IPS DF 4.7 (cell line): ENCODE measurements at regions not wholly inside any gene's neighbourhood (a gene's known extent, or its start where the extent isn't known, plus 50 kb on each side); places are given as distances from the start of the nearest gene placed in this dataset.
"Not testable (repeated sequence)": the region's sequence is repeated elsewhere in the genome, so short reads cannot be mapped to it uniquely, and the experiment has no call there.

Experiments
- DNase-seq: peaks from one replicate; pipeline ENCODE4 v3.0.0-alpha.2; 2013; ENCODE audit warnings: low spot score; ENCODE audit errors: extremely low read depth

DNA sequence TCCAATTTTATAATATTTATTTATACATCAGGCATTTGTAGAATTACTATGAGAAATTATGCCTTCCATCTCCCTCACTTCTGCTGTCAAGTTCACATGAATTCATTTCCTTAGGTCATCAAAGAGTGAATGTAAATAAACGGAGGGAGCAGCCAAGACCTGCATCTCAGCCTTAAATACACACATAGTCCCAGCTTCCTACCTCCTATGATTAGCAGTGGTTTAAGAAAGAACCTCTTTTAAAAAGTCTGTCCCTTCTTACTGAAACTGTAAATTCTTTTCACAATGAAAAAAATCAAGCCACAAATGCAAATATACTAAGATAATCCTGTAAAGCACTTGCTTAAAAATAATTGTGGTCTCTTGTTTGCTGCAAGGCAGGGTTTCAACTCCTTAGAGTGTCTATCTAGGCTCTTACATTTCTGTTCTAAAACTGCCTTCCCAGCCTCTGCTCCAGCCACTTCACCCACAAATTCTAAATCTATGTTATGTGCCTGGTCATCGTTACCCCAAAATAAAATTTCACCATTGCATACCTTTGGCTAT lies 532.7 kb upstream of the FSHR start:
- DNase-seq = no peak

DNA sequence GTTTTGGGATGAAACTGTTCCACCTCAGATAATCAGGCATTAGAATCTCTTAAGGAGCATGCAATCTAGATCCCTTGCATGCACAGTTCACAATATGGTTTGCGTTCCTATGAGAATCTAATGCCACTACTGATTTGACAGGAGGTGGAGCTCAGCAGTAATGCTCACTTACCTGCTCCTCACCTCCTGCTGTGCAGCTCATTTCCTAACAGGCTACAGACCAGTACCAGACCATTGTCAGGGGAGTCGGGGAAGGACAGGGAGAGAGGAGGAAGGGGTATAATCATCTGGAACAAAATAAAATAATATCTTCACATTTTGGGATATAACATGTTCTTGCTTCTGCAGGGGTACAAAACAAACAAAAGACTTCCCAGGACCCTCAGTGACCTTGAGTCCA lies 532.0 kb upstream of the FSHR start:
- peak; percentile 11 for DNase-seq

DNA sequence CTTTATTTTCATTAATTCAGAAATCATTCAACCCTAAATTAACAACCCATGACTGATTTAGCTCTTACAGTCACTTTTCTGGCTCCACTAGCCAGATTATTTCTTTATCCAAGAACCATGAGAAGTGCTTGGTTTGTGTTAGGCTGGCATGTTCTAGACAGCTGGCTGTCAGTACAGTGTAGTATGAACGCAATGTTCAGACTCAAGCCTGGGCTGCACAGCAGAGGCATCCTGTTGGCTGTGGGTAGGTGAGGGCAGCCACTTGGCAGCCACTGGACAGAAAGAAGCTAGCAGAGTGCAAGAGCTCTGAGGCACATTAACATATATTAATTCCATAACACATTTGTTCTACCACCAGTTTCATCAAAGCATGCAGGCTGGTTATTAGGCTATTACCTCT lies 522.9 kb upstream of the FSHR start:
- DNase-seq = no peak

DNA sequence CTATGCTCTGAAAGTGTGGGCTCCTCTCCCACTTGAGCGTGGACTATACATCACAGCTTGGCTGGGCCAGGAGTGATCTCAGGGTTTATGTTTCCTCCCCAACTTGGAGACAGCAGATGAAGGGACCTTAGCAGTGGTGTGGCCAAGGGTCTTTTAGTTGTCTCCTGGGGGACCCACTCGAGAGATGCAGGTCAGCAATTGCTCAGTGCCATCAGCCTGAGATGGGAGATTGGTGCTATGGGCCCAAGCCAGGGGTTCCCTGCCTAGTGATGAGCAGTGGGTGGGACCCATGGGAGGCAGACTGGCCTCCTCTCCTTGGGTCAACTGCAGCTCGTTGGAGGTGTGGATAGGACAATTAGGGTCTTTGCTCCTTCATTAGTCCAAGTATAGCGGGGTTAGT lies 510.5 kb upstream of the FSHR start:
- DNase-seq = no peak

DNA sequence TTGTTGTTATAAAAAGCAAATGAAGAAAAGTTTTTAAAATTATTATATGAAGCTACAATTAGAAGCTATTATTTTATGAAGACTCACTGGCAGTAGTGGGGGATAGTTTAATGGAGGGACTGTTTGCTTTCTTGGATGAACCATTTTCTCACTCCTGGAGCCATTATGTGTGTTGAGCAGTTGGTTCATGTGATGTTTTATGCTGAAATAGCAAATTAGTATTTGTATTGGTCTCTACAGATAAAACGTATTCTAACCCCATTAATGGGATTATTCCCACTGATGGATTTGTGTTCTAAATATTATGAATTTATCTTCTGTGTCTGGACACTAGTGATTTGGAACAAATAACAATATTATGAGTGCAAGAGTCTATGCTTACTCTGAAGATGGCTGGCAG lies 507.5 kb upstream of the FSHR start:
- no peak for DNase-seq

DNA sequence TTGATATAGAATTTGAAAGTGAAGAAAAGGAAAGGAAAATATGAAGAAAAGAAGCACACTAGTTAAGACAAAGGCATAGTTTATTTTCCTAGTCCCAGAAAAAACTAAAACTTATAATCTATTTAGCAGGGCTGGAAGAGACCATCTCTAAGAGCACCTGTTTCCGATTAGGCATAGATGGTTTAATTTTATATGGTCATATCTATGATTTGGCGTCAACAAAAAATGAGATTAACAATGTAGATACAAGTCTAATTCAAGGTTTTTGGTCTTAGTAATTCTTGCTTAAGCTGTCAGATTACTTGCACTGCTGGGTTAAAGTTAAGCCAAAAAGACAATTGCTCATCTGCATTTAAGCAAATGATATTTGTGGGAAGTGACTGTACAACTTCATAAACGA lies 502.5 kb upstream of the FSHR start:
- no peak for DNase-seq

DNA sequence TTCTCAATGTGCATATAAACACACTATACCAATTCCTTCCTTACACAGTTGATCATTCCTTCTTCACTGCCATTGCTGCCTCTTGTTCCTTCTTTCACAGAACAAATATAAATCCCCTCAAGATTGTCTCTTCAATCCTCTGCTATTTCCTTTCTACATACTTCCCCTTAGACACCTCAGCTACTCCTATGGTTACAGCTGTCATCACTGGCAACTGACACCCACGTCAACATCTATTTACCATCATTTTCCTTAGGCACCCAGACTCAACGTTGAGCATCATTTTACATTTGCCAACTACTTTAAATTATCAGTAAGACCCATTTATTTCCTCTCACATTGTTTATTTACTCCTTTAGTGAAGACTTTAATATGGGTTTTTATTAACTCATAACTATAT lies 488.8 kb upstream of the FSHR start:
- DNase-seq = no peak

DNA sequence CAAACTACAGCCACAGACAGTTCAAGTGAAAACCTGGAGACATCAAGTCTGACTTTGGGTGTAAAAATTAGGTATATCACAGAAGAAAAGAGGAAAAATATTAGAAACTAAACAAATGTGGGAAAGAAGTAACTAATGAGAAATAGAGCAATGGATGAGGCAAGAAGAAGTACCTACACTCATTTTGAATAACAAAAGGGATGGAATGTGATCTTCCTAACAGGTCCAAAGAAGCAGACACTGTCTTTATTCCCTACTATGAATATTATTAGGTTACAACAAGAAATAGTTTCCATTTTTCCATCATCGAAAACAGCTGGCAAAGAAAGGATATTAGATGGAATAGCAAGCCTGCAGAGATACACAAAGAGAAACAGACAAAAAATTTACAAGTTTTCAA lies 486.3 kb upstream of the FSHR start:
- DNase-seq = no peak

DNA sequence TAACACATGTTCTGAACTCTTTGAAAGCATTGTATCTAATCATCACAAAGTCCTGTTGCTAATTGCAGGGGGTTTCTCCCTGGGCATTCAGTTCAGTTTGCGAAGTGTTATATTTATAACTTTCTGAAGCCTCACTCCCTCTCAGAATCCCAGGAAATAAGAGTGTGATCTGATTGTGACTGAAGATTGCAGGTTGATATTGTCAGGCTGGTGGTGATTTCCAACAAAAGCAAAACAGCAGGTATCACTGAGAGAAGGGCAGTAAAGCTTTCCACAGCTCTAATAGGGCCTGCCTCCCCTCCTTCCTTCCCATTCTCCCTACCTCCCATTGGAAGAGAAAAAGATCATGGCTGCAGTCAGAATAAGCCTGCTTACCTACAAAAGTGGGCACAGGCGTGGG lies 466.7 kb upstream of the FSHR start:
- no peak for DNase-seq

DNA sequence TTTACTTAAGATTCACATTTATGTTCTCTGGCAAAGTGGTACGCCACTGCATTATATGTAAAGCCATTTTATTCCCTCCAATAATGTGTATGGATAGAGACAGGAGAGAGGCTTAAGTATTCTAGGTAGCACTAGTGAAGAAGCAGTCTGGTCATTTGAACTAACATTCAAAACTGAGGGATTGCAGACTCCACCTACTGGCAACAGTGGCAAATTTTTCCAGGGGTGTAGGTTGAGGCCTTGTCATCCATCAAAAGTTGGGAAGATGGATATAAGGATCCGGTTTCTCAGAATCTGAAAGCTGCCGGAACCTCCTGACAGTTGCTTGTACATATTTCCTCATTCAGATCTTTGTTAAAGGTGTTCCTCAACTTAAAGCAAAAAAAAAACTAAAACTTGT lies 465.5 kb upstream of the FSHR start:
- no peak for DNase-seq

DNA sequence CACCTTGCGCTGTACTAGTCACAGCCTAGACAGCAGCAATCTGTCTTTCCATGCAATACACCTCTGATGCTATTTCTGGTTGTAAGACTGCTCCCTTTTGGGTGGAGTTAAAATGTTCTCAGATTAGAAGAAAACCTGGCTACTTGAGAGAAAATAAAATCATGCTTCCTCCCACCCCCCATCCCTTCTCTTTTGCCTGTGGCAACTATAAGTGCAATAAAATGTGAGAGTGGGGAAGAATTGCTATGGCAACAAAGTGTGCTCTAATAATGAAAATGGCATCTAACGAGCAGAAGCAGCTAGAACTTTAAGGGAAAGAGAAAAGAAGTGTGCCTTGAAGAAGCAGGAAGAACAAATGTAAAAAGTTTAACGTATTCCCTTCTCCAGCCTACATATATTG lies 464.2 kb upstream of the FSHR start:
- DNase-seq = no peak

DNA sequence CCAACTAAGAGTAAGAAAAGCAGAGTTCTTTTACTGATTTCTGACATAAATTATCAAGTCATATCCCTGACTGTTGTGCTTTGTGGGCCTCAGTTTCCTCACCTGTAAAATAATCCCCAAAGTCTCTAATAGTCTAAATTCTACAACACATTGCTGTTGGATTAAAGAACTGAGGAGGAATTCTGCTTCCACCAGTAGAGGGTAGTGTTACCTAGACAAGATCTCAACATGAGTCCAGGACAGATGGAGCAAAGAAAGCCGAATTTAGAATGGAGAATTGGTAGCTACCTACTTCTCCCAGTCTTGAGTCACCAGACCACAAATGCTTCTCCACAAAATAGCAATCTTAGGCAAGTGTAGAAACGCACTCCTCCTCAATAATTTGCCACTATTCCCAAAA lies 462.5 kb upstream of the FSHR start:
- DNase-seq = peak; percentile 19

DNA sequence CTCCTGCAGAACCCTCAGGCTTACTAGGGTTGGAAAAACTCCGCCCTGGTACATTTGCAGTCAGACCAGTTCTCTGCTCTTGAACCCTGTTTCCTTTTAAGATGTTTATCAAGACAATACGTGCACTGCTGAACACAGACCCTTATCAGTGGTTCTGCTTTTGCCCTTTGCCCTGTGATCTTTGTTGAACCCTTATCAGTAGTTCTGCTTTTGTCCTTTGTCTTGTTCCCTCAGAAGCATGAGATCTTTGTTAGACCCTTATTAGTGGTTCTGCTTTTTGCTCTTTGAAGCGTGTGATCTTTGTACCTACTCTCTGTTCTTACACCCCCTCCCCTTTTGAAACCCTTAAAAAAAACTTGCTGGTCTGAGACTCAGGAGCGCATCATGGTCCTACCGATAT lies 457.5 kb upstream of the FSHR start:
- DNase-seq = not testable (repeated sequence)

DNA sequence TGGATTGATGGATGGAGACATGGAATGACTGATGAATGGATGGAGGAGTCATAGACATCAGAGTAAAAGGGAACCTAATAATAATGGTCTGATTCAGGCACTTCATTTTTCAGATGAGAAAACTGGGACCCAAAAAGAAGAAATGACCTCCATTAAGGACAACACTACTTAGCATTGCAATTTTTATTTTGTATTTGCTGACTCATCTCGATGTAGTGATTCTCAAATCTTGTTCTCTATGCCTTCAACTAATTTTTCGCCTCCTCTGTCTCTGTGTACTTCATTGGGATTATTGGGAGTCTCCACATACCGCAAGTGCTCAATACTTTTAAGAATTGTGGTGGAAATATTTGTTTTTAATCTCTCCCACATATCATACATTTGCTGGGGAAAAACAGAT lies 446.2 kb upstream of the FSHR start:
- no peak for DNase-seq

DNA sequence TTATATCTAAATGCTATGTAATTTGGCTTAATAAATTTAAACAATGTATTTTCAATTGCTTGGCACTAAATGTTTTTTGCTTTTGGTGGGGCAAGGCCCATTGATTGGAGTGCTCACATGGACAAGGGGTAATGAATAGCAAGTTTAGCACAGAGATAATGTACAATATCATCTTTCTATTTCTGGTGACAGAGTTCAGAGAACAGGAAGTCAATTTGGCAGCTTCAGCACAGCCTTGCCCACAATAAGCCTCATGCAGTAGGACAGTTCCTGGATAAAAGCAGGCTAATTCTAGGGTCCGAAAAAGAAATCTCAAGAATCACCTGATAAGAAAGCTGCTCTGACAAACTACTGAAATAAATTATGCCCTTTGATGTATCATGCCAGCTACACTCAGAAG lies 443.9 kb upstream of the FSHR start:
- no peak for DNase-seq

DNA sequence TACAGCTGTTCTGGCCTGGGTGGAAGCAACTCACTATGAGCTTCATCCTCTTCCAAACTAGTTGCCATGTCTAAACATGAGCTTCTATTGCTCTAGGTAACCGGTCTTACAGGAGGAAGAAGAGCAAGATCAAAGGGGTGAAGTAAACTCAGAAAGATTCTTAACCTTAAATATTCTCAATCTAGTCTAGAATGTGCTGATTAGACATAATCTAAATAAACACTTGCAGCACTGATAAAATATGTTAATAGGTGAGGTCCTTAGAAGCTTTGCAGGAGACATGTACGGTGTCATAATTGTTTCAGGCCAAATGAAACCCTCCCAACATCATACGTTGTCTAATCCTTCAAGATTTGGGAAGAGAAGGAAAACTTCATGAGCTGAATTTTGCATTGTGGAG lies 431.6 kb upstream of the FSHR start:
- DNase-seq = no peak

DNA sequence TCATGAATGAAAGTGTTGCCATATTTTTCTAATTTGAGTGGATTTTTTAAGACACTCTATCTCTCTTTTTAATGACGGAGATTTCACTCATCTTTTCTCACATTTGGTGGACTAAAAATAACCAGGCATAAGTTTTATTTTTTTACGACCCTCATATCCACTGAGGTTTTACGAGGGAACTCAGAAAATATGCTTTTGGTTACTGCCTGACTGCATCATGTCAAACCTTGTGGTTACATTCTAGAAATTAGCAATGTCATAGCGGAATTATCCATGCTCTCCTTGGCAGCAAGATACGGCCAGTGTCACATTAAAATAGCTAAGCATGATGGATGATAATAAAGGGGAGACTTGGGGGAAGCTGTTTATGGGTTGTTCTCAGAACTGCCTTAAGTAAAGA lies 428.6 kb upstream of the FSHR start:
- no peak for DNase-seq

DNA sequence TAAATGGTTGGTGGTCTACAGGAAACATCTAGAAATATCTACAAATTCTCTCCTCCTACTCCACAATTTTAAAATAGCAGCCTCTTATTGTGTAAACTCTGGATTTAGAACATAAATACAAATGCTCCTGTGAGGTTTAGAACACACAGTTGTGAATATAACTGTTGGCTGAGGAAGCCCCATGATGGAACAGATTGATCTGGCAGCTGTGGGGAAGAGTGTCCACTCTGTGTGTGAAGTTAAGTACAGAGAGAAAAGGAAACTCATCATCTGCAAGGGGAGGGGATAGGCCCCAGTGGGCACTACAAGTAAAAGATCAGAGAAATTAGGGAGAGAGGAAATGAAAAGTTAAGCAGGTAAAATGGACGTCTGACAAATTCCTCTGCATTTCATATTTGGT lies 422.7 kb upstream of the FSHR start:
- no peak for DNase-seq

DNA sequence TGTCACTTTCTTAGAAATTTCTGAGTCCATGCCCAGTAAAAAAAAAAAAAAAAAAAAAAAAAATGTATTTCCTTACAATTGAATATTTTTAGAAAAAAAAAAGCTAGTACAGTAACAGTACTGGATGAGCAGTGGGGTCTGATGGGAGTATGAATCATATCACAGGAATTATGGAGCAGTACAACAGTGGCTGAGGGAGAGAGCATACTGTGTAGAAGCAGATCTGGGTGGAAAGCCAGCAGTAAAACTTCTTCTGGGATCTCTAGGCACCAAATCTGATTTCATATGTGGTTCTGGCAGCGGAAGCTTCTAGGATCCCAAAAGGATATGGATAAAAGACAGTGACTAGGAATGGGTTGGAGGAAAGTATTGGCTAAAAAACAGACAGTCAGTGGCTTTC lies 414.9 kb upstream of the FSHR start:
- DNase-seq = no peak

DNA sequence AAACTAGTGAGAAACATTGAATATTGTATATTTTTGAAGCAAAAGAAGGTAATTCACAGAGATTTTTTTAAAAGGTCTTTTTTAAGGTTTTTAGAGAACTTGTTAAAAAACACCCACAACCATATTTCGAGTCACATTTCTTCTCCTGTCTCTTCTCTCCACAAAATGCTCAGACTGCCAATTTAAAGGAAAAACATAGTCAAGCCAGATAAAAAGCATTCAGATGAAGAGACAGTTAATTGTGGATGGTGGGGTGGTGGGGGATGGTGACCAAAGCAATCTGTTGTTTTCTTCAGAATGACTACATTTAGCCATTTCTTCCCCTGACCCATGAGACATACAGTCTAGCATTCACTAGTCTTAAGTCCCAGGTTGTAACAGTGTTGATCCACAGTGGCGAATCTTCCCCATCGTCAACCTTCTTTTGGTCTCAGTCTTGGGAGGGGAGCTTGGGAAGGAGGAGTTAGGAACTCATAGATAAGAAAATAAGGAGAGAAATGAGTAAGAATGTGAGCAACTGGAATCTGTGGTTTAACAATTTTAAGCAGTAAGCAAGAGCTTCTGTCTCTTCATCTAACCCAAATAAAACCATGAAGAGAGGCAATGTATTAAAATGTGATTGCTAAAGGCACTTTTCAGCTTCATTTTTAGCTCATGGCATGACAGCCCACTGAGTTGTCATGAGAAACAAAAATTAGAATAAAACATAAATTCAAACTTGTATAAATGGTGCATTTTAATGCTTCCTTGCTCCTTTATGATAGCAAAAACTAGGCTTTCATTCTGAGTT lies 413.7 kb upstream of the FSHR start:
- no peak for DNase-seq

DNA sequence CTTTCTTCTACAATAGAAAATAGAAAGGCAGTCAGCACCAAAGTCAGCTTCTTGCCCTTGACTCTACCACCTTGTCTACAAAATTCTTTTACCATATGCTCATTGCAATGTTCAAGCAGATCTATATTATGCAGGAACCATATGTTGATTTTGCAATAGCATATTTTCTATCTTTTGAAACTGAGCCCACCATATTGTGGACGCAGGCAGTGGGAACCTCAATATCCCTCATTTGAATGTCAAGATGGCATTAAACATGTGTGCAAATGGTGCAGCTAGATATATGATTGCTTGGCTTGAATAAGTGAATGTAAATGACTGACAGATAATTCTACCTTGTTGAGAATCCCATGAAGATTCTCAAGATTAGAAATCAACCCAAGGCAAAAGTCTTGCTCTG lies 412.7 kb upstream of the FSHR start:
- DNase-seq = no peak

DNA sequence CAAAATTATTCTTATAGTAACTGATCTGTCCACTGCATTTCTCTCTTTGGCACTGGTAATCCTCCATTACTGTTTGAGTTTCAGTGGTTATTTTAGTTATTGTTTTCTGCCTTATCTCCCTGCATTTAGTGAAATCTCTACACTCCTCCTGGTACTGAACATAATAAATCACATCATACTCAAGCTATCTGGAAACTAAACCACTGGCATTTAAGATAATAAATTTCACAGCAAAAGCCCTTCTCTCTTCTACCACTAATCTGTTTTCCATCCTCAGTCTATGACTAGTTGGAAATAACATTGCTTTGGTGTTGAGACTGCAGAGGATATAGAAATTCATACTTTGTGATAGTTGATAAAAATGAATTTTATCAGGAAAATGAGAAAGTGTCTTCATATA lies 399.3 kb upstream of the FSHR start:
- DNase-seq = no peak

DNA sequence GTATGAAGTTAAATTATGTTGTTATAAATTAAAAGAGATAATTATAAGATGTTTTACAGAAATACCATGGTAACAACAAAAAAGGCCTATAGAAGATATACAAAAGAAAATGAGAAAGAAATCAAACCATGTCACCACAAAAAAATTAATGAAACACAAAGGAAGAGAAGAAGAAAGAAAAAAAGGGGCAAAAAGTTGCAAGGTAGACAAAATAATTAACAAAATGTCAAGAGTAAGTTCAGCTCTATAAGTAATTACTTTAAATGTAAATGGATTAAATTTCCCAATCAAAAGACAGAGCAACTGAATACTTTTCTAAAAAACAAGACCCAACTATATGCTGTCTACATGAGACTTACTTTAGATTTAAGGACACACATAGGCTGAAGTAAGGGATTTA lies 378.4 kb upstream of the FSHR start:
- DNase-seq = no peak
